ENCODE measurements at regions not wholly inside any gene's neighbourhood (a gene's known extent, or its start where the extent isn't known, plus 50 kb on each side); places are given as distances from the start of the nearest gene placed in this dataset.

GRCh38 chr2:16270441-16270840 lies 330.1 kb downstream of the MYCN start:
- DNase-seq (ENCODE audit: low read depth): no peak
- no peak for TF ChIP-seq CTCF (IDR thresholded peaks at IDR 0.05; ENCODE audit: low read depth, low read length, missing control alignments)
- no peak overlapping the region for H3K4me3 ChIP-seq (ENCODE audit: low read depth, low read length)

- no peak for DNase-seq (ENCODE audit: low read depth)
- no peak for TF ChIP-seq CTCF (IDR thresholded peaks at IDR 0.05; ENCODE audit: low read depth, low read length, missing control alignments)
- H3K4me3 ChIP-seq (ENCODE audit: low read depth, low read length): no peak overlapping the region
Measured at GRCh38 chr2:16268301-16269000, 328.1 kb downstream of the MYCN start.

- H3K4me3 ChIP-seq (ENCODE audit: low read depth, low read length): no peak overlapping the region
- TF ChIP-seq CTCF (IDR thresholded peaks at IDR 0.05; ENCODE audit: low read depth, low read length, missing control alignments): no peak
- no peak for DNase-seq (ENCODE audit: low read depth)
Measured at GRCh38 chr2:16266571-16266970, 326.2 kb downstream of the MYCN start.

DNA sequence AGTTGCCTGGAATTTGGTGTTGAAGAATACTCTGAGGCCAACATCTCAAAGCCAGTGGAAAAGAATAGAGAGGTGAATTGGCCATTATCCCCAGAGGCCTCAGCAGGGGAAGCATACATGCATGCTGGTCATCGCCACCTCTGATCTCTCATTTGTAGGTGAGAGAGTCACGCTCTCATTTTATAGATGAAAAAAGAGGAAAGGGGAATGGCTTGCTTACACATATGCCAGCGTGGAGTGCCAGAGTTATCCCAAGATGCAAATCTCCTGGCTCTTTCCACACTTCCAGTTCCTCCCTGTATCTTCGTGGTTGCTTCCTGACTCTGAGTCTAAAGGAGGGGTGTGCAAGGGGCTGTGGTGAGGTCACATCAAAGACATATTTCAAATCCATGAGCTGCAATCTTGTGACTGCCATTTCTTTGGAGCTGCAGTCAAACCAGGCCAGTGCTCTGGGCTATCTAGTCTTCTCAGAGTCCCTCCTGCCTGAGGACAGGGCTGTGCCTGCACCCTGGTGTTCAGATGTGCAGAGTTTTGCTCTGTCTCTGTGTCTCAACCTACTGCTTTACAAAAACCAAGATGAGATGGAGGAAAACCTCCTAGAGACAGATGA lies 324.7 kb downstream of the MYCN start:
- no peak for DNase-seq (ENCODE audit: low read depth)
- no peak for TF ChIP-seq CTCF (IDR thresholded peaks at IDR 0.05; ENCODE audit: low read depth, low read length, missing control alignments)
- H3K4me3 ChIP-seq (ENCODE audit: low read depth, low read length): no peak overlapping the region

DNA sequence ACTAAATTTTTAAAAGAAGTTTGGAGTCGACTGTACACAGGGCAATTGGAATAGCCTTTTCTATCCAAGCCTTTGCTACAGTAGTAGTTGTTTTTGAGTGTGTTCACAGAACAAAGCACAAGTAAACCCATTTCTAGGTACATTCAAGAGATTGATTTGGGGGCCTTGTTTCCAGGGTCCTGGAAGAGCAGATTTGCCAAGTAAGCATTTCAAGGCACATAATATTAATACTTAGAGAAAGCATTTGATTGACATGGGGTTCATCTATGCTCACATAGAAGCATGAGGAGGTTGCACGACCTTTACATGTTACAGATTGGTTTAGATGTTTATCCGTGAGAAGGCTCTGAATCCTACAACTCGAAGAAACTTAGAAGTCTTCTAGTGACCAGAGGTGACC lies 324.1 kb downstream of the MYCN start:
- no peak for DNase-seq (ENCODE audit: low read depth)
- TF ChIP-seq CTCF (IDR thresholded peaks at IDR 0.05; ENCODE audit: low read depth, low read length, missing control alignments): no peak
- no peak overlapping the region for H3K4me3 ChIP-seq (ENCODE audit: low read depth, low read length)

GRCh38 chr2:16263241-16263890 lies 323.0 kb downstream of the MYCN start:
- TF ChIP-seq CTCF (IDR thresholded peaks at IDR 0.05; ENCODE audit: low read depth, low read length, missing control alignments): no peak
- DNase-seq (ENCODE audit: low read depth): no peak
- no peak overlapping the region for H3K4me3 ChIP-seq (ENCODE audit: low read depth, low read length)

Measured in GM12864 (cell line).